ENCODE measurements at regions not wholly inside any gene's neighbourhood (a gene's known extent, or its start where the extent isn't known, plus 50 kb on each side); places are given as distances from the start of the nearest gene placed in this dataset.

GRCh38 chr13:78020861-78021260, 102.2 kb upstream of the EDNRB start:
- ATAC-seq (no peak), DNase-seq (no peak)
- no peaks in the 10 kb centered on the region for H3K9me3 ChIP-seq (ENCODE audit: low read length)
- ChIA-PET CTCF (no interaction called here), POLR2A (ENCODE audit: unreplicated experiment) (no interaction called here)
- intact Hi-C loops (cut with micrococcal nuclease): no loop called here
- H3F3A ChIP-seq (ENCODE audit: low read length, unreplicated experiment): no peaks in the 10 kb centered on the region
- TF ChIP-seq EZH2phosphoT487 (IDR thresholded peaks at IDR 0.05; ENCODE audit: borderline replicate concordance, low read length) (no peak), CTCF (conservative IDR thresholded peaks at IDR 0.05; ENCODE audit: low read depth, low read length) (no peak), EZH2 (IDR thresholded peaks at IDR 0.05; ENCODE audit: low read length, unreplicated experiment) (no peak)
- BruUV-seq (replicated peaks): no TSS peak
- no peak overlapping the region for H3K9ac ChIP-seq (ENCODE audit: low read length)
- peaks cover 9% of the 10 kb centered on the region for H3K4me1 ChIP-seq (ENCODE audit: insufficient read depth, low read length)
- no peaks in the 10 kb centered on the region for H3K9me2 ChIP-seq (replicated peaks; ENCODE audit: low read length)
- H2AFZ ChIP-seq (ENCODE audit: low read length): no peak overlapping the region
- H3K79me2 ChIP-seq (ENCODE audit: low read length): no peaks in the 10 kb centered on the region
- no peaks in the 10 kb centered on the region for H3K27me3 ChIP-seq (ENCODE audit: low read length)
- H3K4me3 ChIP-seq (ENCODE audit: low read length): no peak overlapping the region
- H3K4me2 ChIP-seq (ENCODE audit: low read length): no peak overlapping the region
- H3K36me3 ChIP-seq (ENCODE audit: low read depth, low read length): no peaks in the 10 kb centered on the region
- H4K20me1 ChIP-seq (ENCODE audit: low read length): no peaks in the 10 kb centered on the region
- no peak overlapping the region for H3K27ac ChIP-seq (ENCODE audit: low read length)

- H3K4me3 ChIP-seq (ENCODE audit: low read length): no peak overlapping the region
- no peak for ATAC-seq
- H4K20me1 ChIP-seq (ENCODE audit: low read length): no peaks in the 10 kb centered on the region
- no peaks in the 10 kb centered on the region for H3K4me1 ChIP-seq (ENCODE audit: insufficient read depth, low read length)
- no peaks in the 10 kb centered on the region for H3K79me2 ChIP-seq (ENCODE audit: low read length)
- no peak for TF ChIP-seq CTCF (conservative IDR thresholded peaks at IDR 0.05; ENCODE audit: low read depth, low read length)
- TF ChIP-seq EZH2 (IDR thresholded peaks at IDR 0.05; ENCODE audit: low read length, unreplicated experiment): no peak
- TF ChIP-seq EZH2phosphoT487 (IDR thresholded peaks at IDR 0.05; ENCODE audit: borderline replicate concordance, low read length): no peak
- no peaks in the 10 kb centered on the region for H3K36me3 ChIP-seq (ENCODE audit: low read depth, low read length)
- no TSS peak for BruUV-seq (replicated peaks)
- no peak overlapping the region for H3K27ac ChIP-seq (ENCODE audit: low read length)
- no peak overlapping the region for H3K4me2 ChIP-seq (ENCODE audit: low read length)
- no peak overlapping the region for H3K9ac ChIP-seq (ENCODE audit: low read length)
- intact Hi-C loops (cut with micrococcal nuclease): no loop called here
- POLR2A ChIA-PET (ENCODE audit: unreplicated experiment): no interaction called here
- H3F3A ChIP-seq (ENCODE audit: low read length, unreplicated experiment): no peaks in the 10 kb centered on the region
- no peak for DNase-seq
- no peaks in the 10 kb centered on the region for H3K9me3 ChIP-seq (ENCODE audit: low read length)
- H3K9me2 ChIP-seq (replicated peaks; ENCODE audit: low read length): no peaks in the 10 kb centered on the region
- CTCF ChIA-PET: no interaction called here
- no peaks in the 10 kb centered on the region for H3K27me3 ChIP-seq (ENCODE audit: low read length)
- H2AFZ ChIP-seq (ENCODE audit: low read length): no peak overlapping the region
Observed at GRCh38 chr13:78015782-78016181, 97.2 kb upstream of the EDNRB start.

GRCh38 chr13:78012046-78012445, 93.4 kb upstream of the EDNRB start:
- Histone ChIP-seq H3K79me2 (ENCODE audit: low read length) (no peaks in the 10 kb centered on the region), H3F3A (ENCODE audit: low read length, unreplicated experiment) (no peaks in the 10 kb centered on the region), H3K4me3 (ENCODE audit: low read length) (no peak overlapping the region), H3K27ac (ENCODE audit: low read length) (no peak overlapping the region), H3K9ac (ENCODE audit: low read length) (no peak overlapping the region), H3K4me1 (ENCODE audit: insufficient read depth, low read length) (no peaks in the 10 kb centered on the region), H4K20me1 (ENCODE audit: low read length) (no peaks in the 10 kb centered on the region), H3K9me2 (replicated peaks; ENCODE audit: low read length) (no peaks in the 10 kb centered on the region), H3K36me3 (ENCODE audit: low read depth, low read length) (no peaks in the 10 kb centered on the region), H2AFZ (ENCODE audit: low read length) (no peak overlapping the region), H3K27me3 (ENCODE audit: low read length) (no peaks in the 10 kb centered on the region), H3K9me3 (ENCODE audit: low read length) (no peaks in the 10 kb centered on the region), H3K4me2 (ENCODE audit: low read length) (no peak overlapping the region)
- CTCF ChIA-PET: interaction anchor here (0.6 to 0.7 kb wide), 2 partner anchors 90 to 202 kb away, joined by 3 read pairs; no protein-coding TSS in a partner anchor
- BruUV-seq (replicated peaks): no TSS peak
- DNase-seq (no peak), ATAC-seq (no peak)
- intact Hi-C loops (cut with micrococcal nuclease): no loop called here
- TF ChIP-seq CTCF (conservative IDR thresholded peaks at IDR 0.05; ENCODE audit: low read depth, low read length) (no peak), EZH2phosphoT487 (IDR thresholded peaks at IDR 0.05; ENCODE audit: borderline replicate concordance, low read length) (no peak), EZH2 (IDR thresholded peaks at IDR 0.05; ENCODE audit: low read length, unreplicated experiment) (no peak)
- POLR2A ChIA-PET (ENCODE audit: unreplicated experiment): no interaction called here
